ENCODE measurements at regions not wholly inside any gene's neighbourhood (a gene's known extent, or its start where the extent isn't known, plus 50 kb on each side); places are given as distances from the start of the nearest gene placed in this dataset.
A peak's percentile ranks its signal among the peaks of the same experiment; 100 is the strongest.

DNA sequence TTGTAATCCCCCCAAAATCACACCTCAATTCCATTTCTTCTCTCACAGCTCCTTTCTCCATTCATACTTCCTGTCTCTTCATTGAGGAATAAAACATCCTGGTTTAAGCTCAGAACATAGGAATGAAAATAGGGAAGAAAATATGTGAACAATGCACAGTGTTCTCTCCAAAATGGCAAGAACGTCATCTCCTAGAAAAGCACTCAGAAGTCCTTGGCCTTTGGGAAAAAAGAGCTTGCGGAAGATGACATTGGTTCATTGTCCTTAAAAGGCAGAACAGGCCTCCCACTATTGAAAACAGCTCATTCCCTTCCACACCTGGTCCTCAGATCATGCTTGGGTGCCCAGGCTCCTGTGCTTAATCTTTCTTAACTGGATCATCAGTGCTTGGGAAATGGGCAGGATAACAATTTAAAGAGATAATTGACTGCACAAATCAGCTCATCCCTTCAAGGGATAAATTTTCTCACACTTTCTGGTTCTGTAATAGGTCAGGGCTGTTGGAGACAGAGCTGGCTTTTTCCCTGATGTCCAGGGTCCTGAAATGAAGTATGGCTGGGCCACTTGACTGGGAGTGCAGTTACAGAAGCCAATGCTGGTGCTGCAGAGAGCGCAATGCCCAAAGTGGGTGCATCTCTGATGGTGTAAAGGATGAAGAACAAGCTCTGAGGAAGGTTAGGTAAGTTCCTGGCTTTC, 69.2 kb downstream of the MARCHF4 start:
- Histone ChIP-seq H2AFZ (ENCODE audit: low read length) (no peak overlapping the region), H3K36me3 (ENCODE audit: low read depth, low read length) (no peaks in the 10 kb centered on the region), H3K27me3 (ENCODE audit: low read length) (no peaks in the 10 kb centered on the region), H3K27ac (ENCODE audit: low read length) (no peak overlapping the region), H3K79me2 (ENCODE audit: low read length) (no peaks in the 10 kb centered on the region), H3F3A (ENCODE audit: low read length, unreplicated experiment) (no peaks in the 10 kb centered on the region), H4K20me1 (ENCODE audit: low read length) (no peaks in the 10 kb centered on the region), H3K4me1 (ENCODE audit: insufficient read depth, low read length) (peaks cover 13% of the 10 kb centered on the region), H3K4me2 (ENCODE audit: low read length) (no peak overlapping the region), H3K9me3 (ENCODE audit: low read length) (no peaks in the 10 kb centered on the region), H3K4me3 (ENCODE audit: low read length) (no peak overlapping the region), H3K9ac (ENCODE audit: low read length) (no peak overlapping the region), H3K9me2 (replicated peaks; ENCODE audit: low read length) (no peaks in the 10 kb centered on the region)
- BruUV-seq (replicated peaks), result no TSS peak
- no peak for DNase-seq
- intact Hi-C loops (cut with micrococcal nuclease), result no loop called here
- ChIA-PET POLR2A (ENCODE audit: unreplicated experiment) (no interaction called here), CTCF (no interaction called here)
- TF ChIP-seq, protein P1, sequence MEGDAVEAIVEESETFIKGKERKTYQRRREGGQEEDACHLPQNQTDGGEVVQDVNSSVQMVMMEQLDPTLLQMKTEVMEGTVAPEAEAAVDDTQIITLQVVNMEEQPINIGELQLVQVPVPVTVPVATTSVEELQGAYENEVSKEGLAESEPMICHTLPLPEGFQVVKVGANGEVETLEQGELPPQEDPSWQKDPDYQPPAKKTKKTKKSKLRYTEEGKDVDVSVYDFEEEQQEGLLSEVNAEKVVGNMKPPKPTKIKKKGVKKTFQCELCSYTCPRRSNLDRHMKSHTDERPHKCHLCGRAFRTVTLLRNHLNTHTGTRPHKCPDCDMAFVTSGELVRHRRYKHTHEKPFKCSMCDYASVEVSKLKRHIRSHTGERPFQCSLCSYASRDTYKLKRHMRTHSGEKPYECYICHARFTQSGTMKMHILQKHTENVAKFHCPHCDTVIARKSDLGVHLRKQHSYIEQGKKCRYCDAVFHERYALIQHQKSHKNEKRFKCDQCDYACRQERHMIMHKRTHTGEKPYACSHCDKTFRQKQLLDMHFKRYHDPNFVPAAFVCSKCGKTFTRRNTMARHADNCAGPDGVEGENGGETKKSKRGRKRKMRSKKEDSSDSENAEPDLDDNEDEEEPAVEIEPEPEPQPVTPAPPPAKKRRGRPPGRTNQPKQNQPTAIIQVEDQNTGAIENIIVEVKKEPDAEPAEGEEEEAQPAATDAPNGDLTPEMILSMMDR (conservative IDR thresholded peaks at IDR 0.05; ENCODE audit: low read depth, low read length), result no peak
- no peak for TF ChIP-seq EZH2 (IDR thresholded peaks at IDR 0.05; ENCODE audit: low read length, unreplicated experiment)
- no peak for TF ChIP-seq EZH2phosphoT487 (IDR thresholded peaks at IDR 0.05; ENCODE audit: borderline replicate concordance, low read length)
- ATAC-seq, result no peak

DNA sequence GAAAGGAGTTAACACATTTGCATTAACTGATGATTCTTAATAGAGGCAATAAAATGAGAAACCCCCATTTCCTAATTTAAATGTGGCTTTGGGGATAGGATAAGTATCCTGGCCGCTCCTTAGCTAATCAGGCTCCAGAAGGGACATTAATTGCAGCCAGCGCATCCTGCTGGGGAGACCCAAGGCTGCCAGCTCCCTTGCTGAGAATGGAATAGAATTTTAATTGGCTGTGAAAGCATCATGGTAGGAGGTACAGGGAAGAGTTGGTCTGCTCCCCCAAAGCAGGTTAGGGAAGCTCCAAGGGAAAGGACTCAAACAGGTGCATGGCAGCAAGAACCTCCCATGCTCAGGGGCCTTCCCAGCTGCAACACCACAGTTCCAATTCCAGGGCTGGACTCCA, 71.4 kb downstream of the MARCHF4 start:
- intact Hi-C loops (cut with micrococcal nuclease), result no loop called here
- Histone ChIP-seq H3K9me2 (replicated peaks; ENCODE audit: low read length) (no peaks in the 10 kb centered on the region), H3K4me3 (ENCODE audit: low read length) (no peak overlapping the region), H3K27ac (ENCODE audit: low read length) (no peak overlapping the region), H3K27me3 (ENCODE audit: low read length) (no peaks in the 10 kb centered on the region), H3F3A (ENCODE audit: low read length, unreplicated experiment) (no peaks in the 10 kb centered on the region), H4K20me1 (ENCODE audit: low read length) (no peaks in the 10 kb centered on the region), H3K9ac (ENCODE audit: low read length) (no peak overlapping the region), H3K9me3 (ENCODE audit: low read length) (no peaks in the 10 kb centered on the region), H2AFZ (ENCODE audit: low read length) (no peak overlapping the region), H3K4me2 (ENCODE audit: low read length) (no peak overlapping the region), H3K4me1 (ENCODE audit: insufficient read depth, low read length) (peaks cover 13% of the 10 kb centered on the region), H3K36me3 (ENCODE audit: low read depth, low read length) (no peaks in the 10 kb centered on the region), H3K79me2 (ENCODE audit: low read length) (no peaks in the 10 kb centered on the region)
- CTCF ChIA-PET, result no interaction called here
- no peak for ATAC-seq
- no TSS peak for BruUV-seq (replicated peaks)
- POLR2A ChIA-PET (ENCODE audit: unreplicated experiment), result no interaction called here
- no peak for TF ChIP-seq EZH2phosphoT487 (IDR thresholded peaks at IDR 0.05; ENCODE audit: borderline replicate concordance, low read length)
- no peak for TF ChIP-seq EZH2 (IDR thresholded peaks at IDR 0.05; ENCODE audit: low read length, unreplicated experiment)
- TF ChIP-seq, protein P1 (conservative IDR thresholded peaks at IDR 0.05; ENCODE audit: low read depth, low read length), result no peak
- no peak for DNase-seq

DNA sequence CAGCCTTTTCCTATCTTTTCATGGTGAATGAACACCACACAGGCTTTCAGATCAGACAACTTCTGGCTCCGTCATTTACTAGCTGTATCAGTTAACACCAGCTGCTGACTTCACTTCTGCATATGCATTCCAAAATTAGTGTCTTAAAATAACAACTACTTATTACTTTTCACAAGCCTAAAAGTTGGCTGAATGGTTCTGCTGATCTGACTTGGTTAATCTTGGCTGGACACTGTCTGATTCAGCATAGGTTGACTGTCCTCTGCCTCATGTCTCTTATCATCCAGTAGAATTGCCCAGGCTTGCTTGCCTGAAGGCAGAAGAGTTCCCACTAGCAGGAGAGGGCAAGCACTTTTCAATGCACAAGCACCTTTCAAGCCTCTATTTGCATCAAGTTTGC, 72.7 kb downstream of the MARCHF4 start:
- Histone ChIP-seq H3K9ac (ENCODE audit: low read length) (peak overlapping the region; percentile 8; the same call in 1 of the 2 replicates), H3F3A (ENCODE audit: low read length, unreplicated experiment) (no peaks in the 10 kb centered on the region), H3K36me3 (ENCODE audit: low read depth, low read length) (no peaks in the 10 kb centered on the region), H3K9me2 (replicated peaks; ENCODE audit: low read length) (no peaks in the 10 kb centered on the region), H3K79me2 (ENCODE audit: low read length) (no peaks in the 10 kb centered on the region), H3K9me3 (ENCODE audit: low read length) (no peaks in the 10 kb centered on the region), H3K4me1 (ENCODE audit: insufficient read depth, low read length) (peaks cover 13% of the 10 kb centered on the region), H2AFZ (ENCODE audit: low read length) (no peak overlapping the region), H3K4me3 (ENCODE audit: low read length) (no peak overlapping the region), H4K20me1 (ENCODE audit: low read length) (no peaks in the 10 kb centered on the region), H3K27me3 (ENCODE audit: low read length) (no peaks in the 10 kb centered on the region), H3K27ac (ENCODE audit: low read length) (0 out of 2 replicates have a peak overlapping the region, but pooled peaks have one; percentile 57), H3K4me2 (ENCODE audit: low read length) (no peak overlapping the region)
- ChIA-PET CTCF (interaction anchor here (0.7 kb wide), 1 partner anchor 18 kb away, joined by 3 read pairs; no protein-coding TSS in a partner anchor), POLR2A (ENCODE audit: unreplicated experiment) (no interaction called here)
- BruUV-seq (replicated peaks), result no TSS peak
- DNase-seq (no peak), ATAC-seq (no peak)
- intact Hi-C loops (cut with micrococcal nuclease), result no loop called here
- TF ChIP-seq EZH2 (IDR thresholded peaks at IDR 0.05; ENCODE audit: low read length, unreplicated experiment), result no peak

Data from PC-3 (cell line).